OCI-LY7 (cell line): ENCODE measurements at regions not wholly inside any gene's neighbourhood (a gene's known extent, or its start where the extent isn't known, plus 50 kb on each side); places are given as distances from the start of the nearest gene placed in this dataset.

Experiments
- BruUV-seq: library from RNA; stranded (reverse); fragments of 400-500 nt; replicated peaks from 2 replicates; lab custom pipeline; 2021; lab: Mats Ljungman, UMichigan
- CTCF ChIA-PET: fragments of 300-600 bp; sonication (Branson Sonifier 250); formaldehyde crosslinking; loops from one replicate; lab custom pipeline; 2022; ENCODE audit warnings: antibody characterized with exemption; ENCODE audit not compliant: unreplicated experiment; lab: Charles Lee
- POLR2A ChIA-PET: fragments of 300-600 bp; sonication (Branson Sonifier 250); formaldehyde crosslinking; loops from one replicate; lab custom pipeline; 2022; ENCODE audit warnings: antibody characterized with exemption; lab: Charles Lee
- DNase-seq: peaks from one replicate; pipeline ENCODE4 v3.0.0-alpha.2; 2015; ENCODE audit warnings: low spot score
- H2AFZ ChIP-seq: fragments of 200-600 bp; sonication (generic), shearing (Covaris generic); 2 replicates; pipeline ENCODE4 v1.6.1; 2014; ENCODE audit warnings: mild to moderate bottlenecking, antibody characterized with exemption, low read length, moderate library complexity
- H3K27ac ChIP-seq: fragments of 200-600 bp; sonication (generic); 2 replicates; pipeline ENCODE4 v1.5.1; 2014; ENCODE audit warnings: mixed run types, low read depth, mild to moderate bottlenecking, moderate library complexity, low read length, inconsistent platforms; ENCODE audit not compliant: poor library complexity, severe bottlenecking
- H3K36me3 ChIP-seq: fragments of 200-600 bp; sonication (generic); 2 replicates; pipeline ENCODE4 v1.6.1; 2014; ENCODE audit warnings: mild to moderate bottlenecking, antibody characterized with exemption, low read length, moderate library complexity, mixed read lengths; ENCODE audit not compliant: insufficient read depth
- H3K4me1 ChIP-seq: fragments of 200-600 bp; sonication (generic); 2 replicates; pipeline ENCODE4 v1.5.1; 2014; ENCODE audit warnings: mild to moderate bottlenecking, low read length; ENCODE audit not compliant: insufficient read depth, poor library complexity, severe bottlenecking
- H3K4me2 ChIP-seq: fragments of 200-600 bp; sonication (generic); 2 replicates; pipeline ENCODE4 v1.6.1; 2014; ENCODE audit warnings: mild to moderate bottlenecking, low read length
- H3K4me3 ChIP-seq: fragments of 200-600 bp; sonication (generic); 2 replicates; pipeline ENCODE4 v1.5.1; 2014; ENCODE audit warnings: mild to moderate bottlenecking, low read depth, low read length; ENCODE audit not compliant: poor library complexity, severe bottlenecking
- H3K79me2 ChIP-seq: fragments of 200-600 bp; sonication (generic); 2 replicates; pipeline ENCODE4 v1.6.1; 2016; ENCODE audit warnings: low read depth, mild to moderate bottlenecking, low read length, moderate library complexity, mixed read lengths; ENCODE audit not compliant: insufficient read depth
- H3K9me2 ChIP-seq: fragments of 200-600 bp; sonication (generic); 2 replicates; pipeline ENCODE4 v1.6.1; 2016; ENCODE audit warnings: mild to moderate bottlenecking, low read length, mixed read lengths; ENCODE audit not compliant: insufficient read depth
- H3K9me3 ChIP-seq: fragments of 200-600 bp; sonication (generic); 2 replicates; pipeline ENCODE4 v1.6.1; 2014; ENCODE audit warnings: mild to moderate bottlenecking, mixed run types, low read length, mixed read lengths
- H4K20me1 ChIP-seq: fragments of 200-600 bp; sonication (generic); 2 replicates; pipeline ENCODE4 v1.6.1; 2014; ENCODE audit warnings: mild to moderate bottlenecking, antibody characterized with exemption, low read length, moderate library complexity, mixed read lengths; ENCODE audit not compliant: insufficient read depth
- CTCF ChIP-seq: fragments of 200-600 bp; sonication (generic); conservative IDR thresholded peaks from 2 replicates; pipeline ENCODE4 v1.5.1; 2014; ENCODE audit warnings: mild to moderate bottlenecking, antibody characterized with exemption, low read length, moderate library complexity, mixed read lengths
- EZH2phosphoT487 ChIP-seq: fragments of 200-600 bp; sonication (generic); IDR thresholded peaks from 2 replicates; pipeline ENCODE4 v1.6.1; 2018; ENCODE audit warnings: low read depth, borderline replicate concordance, mild to moderate bottlenecking, mixed run types, antibody characterized with exemption, low read length, moderate library complexity, mixed read lengths
- intact Hi-C: fragments of 100-400 bp; cut with micrococcal nuclease; formaldehyde crosslinking; loops from one replicate; pipeline ENCODE4 v1.10.0; 2022; ENCODE audit not compliant: unreplicated experiment

GRCh38 chr20:29419378-29419777 lies 1838.1 kb upstream of the DEFB115 start:
- Histone ChIP-seq H3K36me3 (no peaks in the 10 kb centered on the region), H3K27ac (no peak overlapping the region), H3K79me2 (no peaks in the 10 kb centered on the region), H3K4me1 (no peaks in the 10 kb centered on the region), H3K4me2 (no peak overlapping the region), H3K4me3 (no peak overlapping the region), H2AFZ (no peak overlapping the region), H3K9me3 (no peaks in the 10 kb centered on the region), H4K20me1 (no peaks in the 10 kb centered on the region), H3K9me2 (no peaks in the 10 kb centered on the region)
- intact Hi-C loops, result no loop called here
- ChIA-PET CTCF (no interaction called here), POLR2A (no interaction called here)
- DNase-seq, result no peak
- TF ChIP-seq CTCF (no peak), EZH2phosphoT487 (no peak)
- no TSS peak for BruUV-seq

- intact Hi-C loops, result no loop called here
Observed at GRCh38 chr20:29427201-29428060, 1830.0 kb upstream of the DEFB115 start.

More at GRCh38 chr20:29427201-29428060, 1830.0 kb upstream of the DEFB115 start:
- Histone ChIP-seq H3K4me2 (no peak overlapping the region), H3K27ac (no peak overlapping the region), H3K79me2 (no peaks in the 10 kb centered on the region), H3K4me3 (no peak overlapping the region), H4K20me1 (no peaks in the 10 kb centered on the region), H3K36me3 (no peaks in the 10 kb centered on the region), H2AFZ (no peak overlapping the region), H3K4me1 (no peaks in the 10 kb centered on the region), H3K9me3 (no peaks in the 10 kb centered on the region), H3K9me2 (no peaks in the 10 kb centered on the region)
- TF ChIP-seq CTCF (no peak), EZH2phosphoT487 (no peak)
- BruUV-seq, result no TSS peak
- ChIA-PET CTCF (no interaction called here), POLR2A (no interaction called here)
- DNase-seq, result no peak
